WTC11 (cell line): ENCODE measurements at regions not wholly inside any gene's neighbourhood (a gene's known extent, or its start where the extent isn't known, plus 50 kb on each side); places are given as distances from the start of the nearest gene placed in this dataset.

Experiments
- ATAC-seq: fragments of 200-7000 bp; cut with Tn5 transposase; 2 replicates; pipeline ENCODE4 v1.10.0; 2021; ENCODE audit warnings: mild to moderate bottlenecking, moderate library complexity
- CTCF ChIA-PET: fragments of 300-600 bp; sonication (Branson Sonifier 250); formaldehyde crosslinking; loops from one replicate; lab custom pipeline; 2021; ENCODE audit warnings: antibody characterized with exemption; lab: Charles Lee
- POLR2A ChIA-PET: fragments of 350-600 bp; sonication (Branson Sonifier 250); formaldehyde crosslinking; loops from one replicate; lab custom pipeline; 2021; ENCODE audit warnings: antibody characterized with exemption; lab: Charles Lee
- DNase-seq: peaks from one replicate; pipeline ENCODE4 v3.0.0; 2021; ENCODE audit warnings: low spot score
- H3K27ac Mint-ChIP-seq: 2 replicates; pipeline ENCODE4 v1.8.0; 2021; ENCODE audit warnings: mixed read lengths
- H3K27me3 Mint-ChIP-seq: 2 replicates; pipeline ENCODE4 v1.8.0; 2021; ENCODE audit warnings: low read depth, mild to moderate bottlenecking, moderate library complexity, mixed read lengths
- H3K36me3 Mint-ChIP-seq: 2 replicates; pipeline ENCODE4 v1.8.0; 2021; ENCODE audit warnings: mixed read lengths
- H3K4me1 Mint-ChIP-seq: 2 replicates; pipeline ENCODE4 v1.8.0; 2022; ENCODE audit warnings: mixed read lengths
- H3K4me3 Mint-ChIP-seq: 2 replicates; pipeline ENCODE4 v1.8.0; 2021; ENCODE audit warnings: mild to moderate bottlenecking, moderate library complexity, mixed read lengths
- H3K9me3 Mint-ChIP-seq: 2 replicates; pipeline ENCODE4 v1.8.0; 2021; ENCODE audit warnings: mixed read lengths
- CBFB ChIP-seq: sonication (generic); formaldehyde crosslinking; IDR thresholded peaks from 2 replicates; pipeline ENCODE4 v1.8.1; 2022; ENCODE audit warnings: mild to moderate bottlenecking, low read depth, missing genetic modification reagents
- CREB1 ChIP-seq: sonication (generic); formaldehyde crosslinking; IDR thresholded peaks from 2 replicates; pipeline ENCODE4 v1.8.0; 2023; ENCODE audit warnings: mild to moderate bottlenecking, missing genetic modification reagents
- EMX1 ChIP-seq: fragments of 250-450 bp; sonication (Bioruptor Pico); IDR thresholded peaks from 2 replicates; pipeline ENCODE4 v1.8.0; 2021; ENCODE audit warnings: mild to moderate bottlenecking
- GRHL2 ChIP-seq: fragments of 250-450 bp; sonication (Bioruptor Pico); IDR thresholded peaks from 2 replicates; pipeline ENCODE4 v1.8.0; 2022; ENCODE audit warnings: mild to moderate bottlenecking, moderate library complexity; ENCODE audit not compliant: insufficient replicate concordance, severe bottlenecking
- MXD4 ChIP-seq: fragments of 250-450 bp; sonication (Bioruptor Pico); IDR thresholded peaks from 2 replicates; pipeline ENCODE4 v1.8.0; 2021; ENCODE audit warnings: mild to moderate bottlenecking, moderate library complexity, borderline replicate concordance
- NFYB ChIP-seq: sonication (generic); formaldehyde crosslinking; conservative IDR thresholded peaks from 2 replicates; pipeline ENCODE4 v1.8.0; 2022; ENCODE audit warnings: low read depth, missing genetic modification reagents
- NR1H2 ChIP-seq: sonication (generic); formaldehyde crosslinking; IDR thresholded peaks from 2 replicates; pipeline ENCODE4 v1.9.0; 2021; ENCODE audit warnings: mild to moderate bottlenecking, moderate library complexity, missing genetic modification reagents
- NR3C1 ChIP-seq: sonication (generic); formaldehyde crosslinking; conservative IDR thresholded peaks from 2 replicates; pipeline ENCODE4 v1.8.1; 2023; ENCODE audit warnings: low read depth, mild to moderate bottlenecking, missing genetic modification reagents
- OVOL2 ChIP-seq: fragments of 250-450 bp; sonication (Bioruptor Pico); IDR thresholded peaks from 2 replicates; pipeline ENCODE4 v1.9.0; 2021; ENCODE audit warnings: mild to moderate bottlenecking, borderline replicate concordance
- TP53 ChIP-seq: sonication (generic); formaldehyde crosslinking; IDR thresholded peaks from 2 replicates; pipeline ENCODE4 v1.8.1; 2023; ENCODE audit warnings: mild to moderate bottlenecking, missing genetic modification reagents
- ZNF121 ChIP-seq: sonication (generic); formaldehyde crosslinking; IDR thresholded peaks from 2 replicates; pipeline ENCODE4 v1.8.0; 2023; ENCODE audit warnings: missing genetic modification reagents
- ZNF232 ChIP-seq: sonication (generic); formaldehyde crosslinking; IDR thresholded peaks from 2 replicates; pipeline ENCODE4 v1.8.0; 2022; ENCODE audit warnings: mild to moderate bottlenecking, missing genetic modification reagents
- ZNF263 ChIP-seq: sonication (generic); formaldehyde crosslinking; IDR thresholded peaks from 2 replicates; pipeline ENCODE4 v1.8.1; 2022; ENCODE audit warnings: low read depth, mild to moderate bottlenecking, moderate library complexity, missing genetic modification reagents
- TF ChIP-seq, protein P1 (sequence below): sonication (generic); formaldehyde crosslinking; IDR thresholded peaks from 2 replicates; pipeline ENCODE4 v1.8.1; 2023; ENCODE audit warnings: mild to moderate bottlenecking, missing genetic modification reagents
- TF ChIP-seq, protein P2 (sequence below): sonication (generic); formaldehyde crosslinking; IDR thresholded peaks from 2 replicates; pipeline ENCODE4 v1.8.0; 2023; ENCODE audit warnings: missing genetic modification reagents, mild to moderate bottlenecking, borderline replicate concordance
- TF ChIP-seq, protein P3 (sequence below): sonication (generic); formaldehyde crosslinking; IDR thresholded peaks from 2 replicates; pipeline ENCODE4 v1.8.1; 2022; ENCODE audit warnings: missing genetic modification reagents, borderline replicate concordance
- TF ChIP-seq, protein P4 (sequence below): sonication (generic); formaldehyde crosslinking; IDR thresholded peaks from 2 replicates; pipeline ENCODE4 v1.8.0; 2022; ENCODE audit warnings: missing genetic modification reagents
- TF ChIP-seq, protein P5 (sequence below): sonication (generic); formaldehyde crosslinking; IDR thresholded peaks from 2 replicates; pipeline ENCODE4 v1.8.0; 2022; ENCODE audit warnings: mild to moderate bottlenecking, missing genetic modification reagents
- TF ChIP-seq, protein P6 (sequence below): sonication (generic); formaldehyde crosslinking; IDR thresholded peaks from 2 replicates; pipeline ENCODE4 v1.8.1; 2022; ENCODE audit warnings: low read depth, mild to moderate bottlenecking, moderate library complexity, missing genetic modification reagents, borderline replicate concordance
- TF ChIP-seq, protein P7 (sequence below): fragments of 250-450 bp; sonication (Bioruptor Pico); IDR thresholded peaks from 2 replicates; pipeline ENCODE4 v1.9.0; 2021; ENCODE audit warnings: mild to moderate bottlenecking

DNA sequence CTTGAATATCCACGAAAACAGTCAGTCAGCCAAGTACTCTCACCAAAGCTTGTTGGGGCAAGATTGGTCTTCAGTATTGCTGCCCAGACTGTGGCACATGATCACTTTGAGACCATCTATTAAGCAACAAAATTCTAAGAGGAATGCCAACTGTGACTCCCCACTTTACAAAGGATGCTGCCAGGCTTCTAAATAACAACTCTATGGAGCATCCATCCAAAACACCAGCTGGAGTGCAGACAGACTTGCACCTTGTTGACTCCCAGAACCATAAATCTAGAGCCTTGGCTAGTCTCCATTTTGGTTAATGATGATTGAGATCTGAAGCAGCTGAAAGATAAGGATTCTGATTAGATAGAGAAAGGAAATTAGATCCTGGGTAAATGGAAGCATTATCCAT is 132.8 kb downstream of the DIO2 start (continued):
- TF ChIP-seq, protein P1, sequence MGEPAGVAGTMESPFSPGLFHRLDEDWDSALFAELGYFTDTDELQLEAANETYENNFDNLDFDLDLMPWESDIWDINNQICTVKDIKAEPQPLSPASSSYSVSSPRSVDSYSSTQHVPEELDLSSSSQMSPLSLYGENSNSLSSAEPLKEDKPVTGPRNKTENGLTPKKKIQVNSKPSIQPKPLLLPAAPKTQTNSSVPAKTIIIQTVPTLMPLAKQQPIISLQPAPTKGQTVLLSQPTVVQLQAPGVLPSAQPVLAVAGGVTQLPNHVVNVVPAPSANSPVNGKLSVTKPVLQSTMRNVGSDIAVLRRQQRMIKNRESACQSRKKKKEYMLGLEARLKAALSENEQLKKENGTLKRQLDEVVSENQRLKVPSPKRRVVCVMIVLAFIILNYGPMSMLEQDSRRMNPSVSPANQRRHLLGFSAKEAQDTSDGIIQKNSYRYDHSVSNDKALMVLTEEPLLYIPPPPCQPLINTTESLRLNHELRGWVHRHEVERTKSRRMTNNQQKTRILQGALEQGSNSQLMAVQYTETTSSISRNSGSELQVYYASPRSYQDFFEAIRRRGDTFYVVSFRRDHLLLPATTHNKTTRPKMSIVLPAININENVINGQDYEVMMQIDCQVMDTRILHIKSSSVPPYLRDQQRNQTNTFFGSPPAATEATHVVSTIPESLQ (CRISPR knock-in tag) = no peak
- no peak for TF ChIP-seq MXD4 (CRISPR knock-in tag)
- TF ChIP-seq, protein P2, sequence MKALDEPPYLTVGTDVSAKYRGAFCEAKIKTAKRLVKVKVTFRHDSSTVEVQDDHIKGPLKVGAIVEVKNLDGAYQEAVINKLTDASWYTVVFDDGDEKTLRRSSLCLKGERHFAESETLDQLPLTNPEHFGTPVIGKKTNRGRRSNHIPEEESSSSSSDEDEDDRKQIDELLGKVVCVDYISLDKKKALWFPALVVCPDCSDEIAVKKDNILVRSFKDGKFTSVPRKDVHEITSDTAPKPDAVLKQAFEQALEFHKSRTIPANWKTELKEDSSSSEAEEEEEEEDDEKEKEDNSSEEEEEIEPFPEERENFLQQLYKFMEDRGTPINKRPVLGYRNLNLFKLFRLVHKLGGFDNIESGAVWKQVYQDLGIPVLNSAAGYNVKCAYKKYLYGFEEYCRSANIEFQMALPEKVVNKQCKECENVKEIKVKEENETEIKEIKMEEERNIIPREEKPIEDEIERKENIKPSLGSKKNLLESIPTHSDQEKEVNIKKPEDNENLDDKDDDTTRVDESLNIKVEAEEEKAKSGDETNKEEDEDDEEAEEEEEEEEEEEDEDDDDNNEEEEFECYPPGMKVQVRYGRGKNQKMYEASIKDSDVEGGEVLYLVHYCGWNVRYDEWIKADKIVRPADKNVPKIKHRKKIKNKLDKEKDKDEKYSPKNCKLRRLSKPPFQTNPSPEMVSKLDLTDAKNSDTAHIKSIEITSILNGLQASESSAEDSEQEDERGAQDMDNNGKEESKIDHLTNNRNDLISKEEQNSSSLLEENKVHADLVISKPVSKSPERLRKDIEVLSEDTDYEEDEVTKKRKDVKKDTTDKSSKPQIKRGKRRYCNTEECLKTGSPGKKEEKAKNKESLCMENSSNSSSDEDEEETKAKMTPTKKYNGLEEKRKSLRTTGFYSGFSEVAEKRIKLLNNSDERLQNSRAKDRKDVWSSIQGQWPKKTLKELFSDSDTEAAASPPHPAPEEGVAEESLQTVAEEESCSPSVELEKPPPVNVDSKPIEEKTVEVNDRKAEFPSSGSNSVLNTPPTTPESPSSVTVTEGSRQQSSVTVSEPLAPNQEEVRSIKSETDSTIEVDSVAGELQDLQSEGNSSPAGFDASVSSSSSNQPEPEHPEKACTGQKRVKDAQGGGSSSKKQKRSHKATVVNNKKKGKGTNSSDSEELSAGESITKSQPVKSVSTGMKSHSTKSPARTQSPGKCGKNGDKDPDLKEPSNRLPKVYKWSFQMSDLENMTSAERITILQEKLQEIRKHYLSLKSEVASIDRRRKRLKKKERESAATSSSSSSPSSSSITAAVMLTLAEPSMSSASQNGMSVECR (CRISPR knock-in tag) = no peak
- no peak for TF ChIP-seq NFYB (CRISPR knock-in tag)
- TF ChIP-seq ZNF232 (CRISPR knock-in tag) = no peak
- no peak for TF ChIP-seq TP53 (CRISPR knock-in tag)
- TF ChIP-seq, protein P3, sequence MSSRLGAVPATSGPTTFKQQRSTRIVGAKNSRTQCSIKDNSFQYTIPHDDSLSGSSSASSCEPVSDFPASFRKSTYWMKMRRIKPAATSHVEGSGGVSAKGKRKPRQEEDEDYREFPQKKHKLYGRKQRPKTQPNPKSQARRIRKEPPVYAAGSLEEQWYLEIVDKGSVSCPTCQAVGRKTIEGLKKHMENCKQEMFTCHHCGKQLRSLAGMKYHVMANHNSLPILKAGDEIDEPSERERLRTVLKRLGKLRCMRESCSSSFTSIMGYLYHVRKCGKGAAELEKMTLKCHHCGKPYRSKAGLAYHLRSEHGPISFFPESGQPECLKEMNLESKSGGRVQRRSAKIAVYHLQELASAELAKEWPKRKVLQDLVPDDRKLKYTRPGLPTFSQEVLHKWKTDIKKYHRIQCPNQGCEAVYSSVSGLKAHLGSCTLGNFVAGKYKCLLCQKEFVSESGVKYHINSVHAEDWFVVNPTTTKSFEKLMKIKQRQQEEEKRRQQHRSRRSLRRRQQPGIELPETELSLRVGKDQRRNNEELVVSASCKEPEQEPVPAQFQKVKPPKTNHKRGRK = no peak
- TF ChIP-seq, protein P4, sequence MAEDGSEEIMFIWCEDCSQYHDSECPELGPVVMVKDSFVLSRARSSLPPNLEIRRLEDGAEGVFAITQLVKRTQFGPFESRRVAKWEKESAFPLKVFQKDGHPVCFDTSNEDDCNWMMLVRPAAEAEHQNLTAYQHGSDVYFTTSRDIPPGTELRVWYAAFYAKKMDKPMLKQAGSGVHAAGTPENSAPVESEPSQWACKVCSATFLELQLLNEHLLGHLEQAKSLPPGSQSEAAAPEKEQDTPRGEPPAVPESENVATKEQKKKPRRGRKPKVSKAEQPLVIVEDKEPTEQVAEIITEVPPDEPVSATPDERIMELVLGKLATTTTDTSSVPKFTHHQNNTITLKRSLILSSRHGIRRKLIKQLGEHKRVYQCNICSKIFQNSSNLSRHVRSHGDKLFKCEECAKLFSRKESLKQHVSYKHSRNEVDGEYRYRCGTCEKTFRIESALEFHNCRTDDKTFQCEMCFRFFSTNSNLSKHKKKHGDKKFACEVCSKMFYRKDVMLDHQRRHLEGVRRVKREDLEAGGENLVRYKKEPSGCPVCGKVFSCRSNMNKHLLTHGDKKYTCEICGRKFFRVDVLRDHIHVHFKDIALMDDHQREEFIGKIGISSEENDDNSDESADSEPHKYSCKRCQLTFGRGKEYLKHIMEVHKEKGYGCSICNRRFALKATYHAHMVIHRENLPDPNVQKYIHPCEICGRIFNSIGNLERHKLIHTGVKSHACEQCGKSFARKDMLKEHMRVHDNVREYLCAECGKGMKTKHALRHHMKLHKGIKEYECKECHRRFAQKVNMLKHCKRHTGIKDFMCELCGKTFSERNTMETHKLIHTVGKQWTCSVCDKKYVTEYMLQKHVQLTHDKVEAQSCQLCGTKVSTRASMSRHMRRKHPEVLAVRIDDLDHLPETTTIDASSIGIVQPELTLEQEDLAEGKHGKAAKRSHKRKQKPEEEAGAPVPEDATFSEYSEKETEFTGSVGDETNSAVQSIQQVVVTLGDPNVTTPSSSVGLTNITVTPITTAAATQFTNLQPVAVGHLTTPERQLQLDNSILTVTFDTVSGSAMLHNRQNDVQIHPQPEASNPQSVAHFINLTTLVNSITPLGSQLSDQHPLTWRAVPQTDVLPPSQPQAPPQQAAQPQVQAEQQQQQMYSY = no peak
- TF ChIP-seq NR1H2 = no peak
- TF ChIP-seq CBFB (CRISPR knock-in tag) = no peak
- TF ChIP-seq CREB1 = no peak
- TF ChIP-seq, all 79 proteins: peak for 0

DNA sequence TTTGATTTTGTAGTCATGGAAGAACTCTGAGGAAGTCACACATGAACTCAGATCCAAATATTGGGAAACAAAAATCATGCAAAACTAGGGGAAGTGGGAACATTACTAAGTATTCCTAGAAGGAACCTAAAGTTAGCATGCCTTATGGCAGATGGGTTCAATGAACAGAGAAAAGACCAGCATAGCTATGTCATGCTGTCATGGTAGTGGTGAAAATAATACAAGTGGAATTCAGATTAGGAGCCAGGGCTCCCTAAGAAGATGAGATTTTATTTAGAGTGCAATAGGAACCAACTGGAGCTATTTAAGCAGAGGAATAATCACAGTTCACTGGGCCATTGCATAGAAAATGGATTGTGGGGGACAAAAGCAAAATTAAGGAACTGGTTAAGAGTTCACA is 134.0 kb downstream of the DIO2 start:
- Mint-ChIP-seq H3K36me3 (peaks cover 8% of the 10 kb centered on the region), H3K27ac (no peak overlapping the region), H3K4me3 (no peak overlapping the region), H3K9me3 (peaks cover 75% of the 10 kb centered on the region), H3K4me1 (no peaks in the 10 kb centered on the region), H3K27me3 (no peaks in the 10 kb centered on the region)
- POLR2A ChIA-PET = no interaction called here
- ATAC-seq = no peak
- no peak for DNase-seq
- CTCF ChIA-PET = no interaction called here
- no peak for TF ChIP-seq ZNF263 (CRISPR knock-in tag)
- TF ChIP-seq, protein P5, sequence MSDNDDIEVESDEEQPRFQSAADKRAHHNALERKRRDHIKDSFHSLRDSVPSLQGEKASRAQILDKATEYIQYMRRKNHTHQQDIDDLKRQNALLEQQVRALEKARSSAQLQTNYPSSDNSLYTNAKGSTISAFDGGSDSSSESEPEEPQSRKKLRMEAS = no peak
- TF ChIP-seq NR3C1 (CRISPR knock-in tag) = no peak
- TF ChIP-seq EMX1 (CRISPR knock-in tag) = no peak
- no peak for TF ChIP-seq OVOL2 (CRISPR knock-in tag)
- no peak for TF ChIP-seq MXD4 (CRISPR knock-in tag)
- TF ChIP-seq, protein P4 = no peak
- no peak for TF ChIP-seq GRHL2 (CRISPR knock-in tag)
- TF ChIP-seq, protein P6, sequence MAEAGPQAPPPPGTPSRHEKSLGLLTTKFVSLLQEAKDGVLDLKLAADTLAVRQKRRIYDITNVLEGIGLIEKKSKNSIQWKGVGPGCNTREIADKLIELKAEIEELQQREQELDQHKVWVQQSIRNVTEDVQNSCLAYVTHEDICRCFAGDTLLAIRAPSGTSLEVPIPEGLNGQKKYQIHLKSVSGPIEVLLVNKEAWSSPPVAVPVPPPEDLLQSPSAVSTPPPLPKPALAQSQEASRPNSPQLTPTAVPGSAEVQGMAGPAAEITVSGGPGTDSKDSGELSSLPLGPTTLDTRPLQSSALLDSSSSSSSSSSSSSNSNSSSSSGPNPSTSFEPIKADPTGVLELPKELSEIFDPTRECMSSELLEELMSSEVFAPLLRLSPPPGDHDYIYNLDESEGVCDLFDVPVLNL (CRISPR knock-in tag) = no peak
- no peak for TF ChIP-seq ZNF121
- TF ChIP-seq, protein P7, sequence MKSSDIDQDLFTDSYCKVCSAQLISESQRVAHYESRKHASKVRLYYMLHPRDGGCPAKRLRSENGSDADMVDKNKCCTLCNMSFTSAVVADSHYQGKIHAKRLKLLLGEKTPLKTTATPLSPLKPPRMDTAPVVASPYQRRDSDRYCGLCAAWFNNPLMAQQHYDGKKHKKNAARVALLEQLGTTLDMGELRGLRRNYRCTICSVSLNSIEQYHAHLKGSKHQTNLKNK (CRISPR knock-in tag) = no peak
